AG09319 (cell line): ENCODE measurements at regions not wholly inside any gene's neighbourhood (a gene's known extent, or its start where the extent isn't known, plus 50 kb on each side); places are given as distances from the start of the nearest gene placed in this dataset.

ENCODE experiments used
- DNase-seq: peaks from one replicate; pipeline ENCODE4 v3.0.0-alpha.2; 2010; ENCODE audit warnings: low read depth; ENCODE audit errors: extremely low read depth
- TF ChIP-seq, protein P1 (sequence below): IDR thresholded peaks from 2 replicates; pipeline ENCODE4 v1.5.1; 2011; ENCODE audit warnings: low read depth, mild to moderate bottlenecking, inconsistent platforms, low read length, moderate library complexity

DNA sequence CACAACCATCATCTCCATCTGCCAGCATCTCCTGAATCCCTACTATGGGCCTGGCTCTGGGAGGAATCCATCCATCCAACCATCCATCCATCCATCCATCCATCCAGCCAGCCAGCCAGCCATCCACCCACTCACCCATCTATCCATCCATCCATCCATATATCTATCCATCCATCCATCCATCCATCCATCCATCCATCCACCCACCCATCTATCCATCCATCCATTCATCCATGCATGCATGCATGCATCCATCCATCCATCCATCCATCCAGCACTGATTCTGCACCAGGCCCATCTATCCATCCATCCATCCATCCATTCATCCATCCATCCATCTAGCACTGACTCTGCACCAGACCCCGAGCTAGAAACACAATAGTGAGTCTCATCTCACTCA, 141.3 kb upstream of the WNT4 start:
- DNase-seq = no peak

GRCh38 chr1:22284906-22285548, 142.1 kb upstream of the WNT4 start:
- TF ChIP-seq, protein P1, sequence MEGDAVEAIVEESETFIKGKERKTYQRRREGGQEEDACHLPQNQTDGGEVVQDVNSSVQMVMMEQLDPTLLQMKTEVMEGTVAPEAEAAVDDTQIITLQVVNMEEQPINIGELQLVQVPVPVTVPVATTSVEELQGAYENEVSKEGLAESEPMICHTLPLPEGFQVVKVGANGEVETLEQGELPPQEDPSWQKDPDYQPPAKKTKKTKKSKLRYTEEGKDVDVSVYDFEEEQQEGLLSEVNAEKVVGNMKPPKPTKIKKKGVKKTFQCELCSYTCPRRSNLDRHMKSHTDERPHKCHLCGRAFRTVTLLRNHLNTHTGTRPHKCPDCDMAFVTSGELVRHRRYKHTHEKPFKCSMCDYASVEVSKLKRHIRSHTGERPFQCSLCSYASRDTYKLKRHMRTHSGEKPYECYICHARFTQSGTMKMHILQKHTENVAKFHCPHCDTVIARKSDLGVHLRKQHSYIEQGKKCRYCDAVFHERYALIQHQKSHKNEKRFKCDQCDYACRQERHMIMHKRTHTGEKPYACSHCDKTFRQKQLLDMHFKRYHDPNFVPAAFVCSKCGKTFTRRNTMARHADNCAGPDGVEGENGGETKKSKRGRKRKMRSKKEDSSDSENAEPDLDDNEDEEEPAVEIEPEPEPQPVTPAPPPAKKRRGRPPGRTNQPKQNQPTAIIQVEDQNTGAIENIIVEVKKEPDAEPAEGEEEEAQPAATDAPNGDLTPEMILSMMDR = no peak
- no peak for DNase-seq

More for the DNA sequence above, 141.3 kb upstream of the WNT4 start:
- TF ChIP-seq, protein P1 = no peak

- TF ChIP-seq, protein P1 = no peak
- DNase-seq = no peak
These were observed 142.9 kb upstream of the WNT4 start for GRCh38 chr1:22285549-22286396.

- DNase-seq = no peak
- TF ChIP-seq, protein P1 = no peak
These were observed 143.6 kb upstream of the WNT4 start for GRCh38 chr1:22286491-22286890.

- TF ChIP-seq, protein P1 = no peak
These were observed 144.4 kb upstream of the WNT4 start for GRCh38 chr1:22287273-22287672.

GRCh38 chr1:22287946-22288520, 145.1 kb upstream of the WNT4 start:
- TF ChIP-seq, protein P1 = no peak
- no peak for DNase-seq

More at GRCh38 chr1:22287273-22287672, 144.4 kb upstream of the WNT4 start:
- no peak for DNase-seq

DNA sequence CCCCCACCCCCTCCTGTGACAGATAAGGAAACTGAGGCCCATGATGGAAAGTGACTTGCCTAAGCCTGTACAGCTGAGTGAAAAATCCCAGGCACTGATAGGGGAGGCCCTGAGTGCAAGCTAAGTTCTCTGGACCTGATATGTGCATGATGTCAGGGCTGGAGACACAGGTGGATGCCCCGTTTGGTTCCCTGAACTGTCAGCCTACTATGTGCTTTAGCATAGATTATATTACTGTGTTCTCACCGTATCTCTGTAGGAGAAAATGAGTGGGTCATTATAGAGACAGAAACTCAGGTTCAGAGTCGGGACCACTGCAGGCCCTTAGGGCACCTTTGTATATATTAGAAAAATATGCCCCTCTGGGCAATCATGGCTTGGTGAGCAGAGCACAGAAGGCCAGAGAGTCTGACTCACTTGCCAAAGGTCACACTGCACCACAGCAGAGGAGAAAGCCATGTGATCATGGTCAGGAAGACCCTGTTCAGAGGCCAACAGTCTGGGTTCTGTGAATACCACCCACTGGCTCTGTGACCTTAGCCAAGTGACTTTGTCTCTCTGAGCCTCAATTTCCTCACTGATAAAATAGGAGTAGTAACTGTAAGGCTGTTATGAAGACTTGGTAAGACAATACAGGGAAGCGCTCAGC, 145.8 kb upstream of the WNT4 start:
- DNase-seq = no peak
- TF ChIP-seq, protein P1 = no peak
